MM.1S (cell line): ENCODE measurements at regions not wholly inside any gene's neighbourhood (a gene's known extent, or its start where the extent isn't known, plus 50 kb on each side); places are given as distances from the start of the nearest gene placed in this dataset.

Experiments
- EZH2 ChIP-seq: fragments of 300-600 bp; sonication (generic); optimal IDR thresholded peaks from 2 replicates; pipeline ENCODE3; 2017; ENCODE audit warnings: low read depth, mild to moderate bottlenecking, antibody characterized with exemption, low read length, mixed read lengths
- EZH2phosphoT487 ChIP-seq: fragments of 300-600 bp; sonication (generic); IDR thresholded peaks from 2 replicates; pipeline ENCODE4 v1.6.1; 2018; ENCODE audit warnings: antibody characterized with exemption, low read length
- TF ChIP-seq, protein P1 (sequence below): fragments of 300-600 bp; sonication (generic); IDR thresholded peaks from 2 replicates; pipeline ENCODE4 v1.5.1; 2016; ENCODE audit warnings: antibody characterized with exemption, low read length, mixed read lengths

DNA sequence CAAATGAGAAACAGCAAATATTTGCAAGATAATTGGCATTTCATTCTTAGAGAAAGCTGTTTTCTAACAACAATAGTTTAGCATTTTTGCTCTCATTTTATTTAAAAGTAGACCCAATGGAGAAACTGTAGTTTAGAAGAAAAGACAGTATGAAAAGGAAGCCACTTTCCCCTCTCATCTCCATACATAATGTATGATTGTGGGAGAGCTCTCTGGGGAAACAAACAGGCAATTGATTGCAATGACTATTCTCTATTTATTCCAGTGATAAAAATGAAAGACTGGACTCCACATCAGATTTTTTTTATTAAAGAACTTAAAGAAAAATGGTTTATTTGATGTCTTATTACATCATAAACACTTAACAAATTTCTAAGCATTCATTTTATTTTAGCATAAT lies 116.8 kb upstream of the SASH1 start:
- TF ChIP-seq, protein P1, sequence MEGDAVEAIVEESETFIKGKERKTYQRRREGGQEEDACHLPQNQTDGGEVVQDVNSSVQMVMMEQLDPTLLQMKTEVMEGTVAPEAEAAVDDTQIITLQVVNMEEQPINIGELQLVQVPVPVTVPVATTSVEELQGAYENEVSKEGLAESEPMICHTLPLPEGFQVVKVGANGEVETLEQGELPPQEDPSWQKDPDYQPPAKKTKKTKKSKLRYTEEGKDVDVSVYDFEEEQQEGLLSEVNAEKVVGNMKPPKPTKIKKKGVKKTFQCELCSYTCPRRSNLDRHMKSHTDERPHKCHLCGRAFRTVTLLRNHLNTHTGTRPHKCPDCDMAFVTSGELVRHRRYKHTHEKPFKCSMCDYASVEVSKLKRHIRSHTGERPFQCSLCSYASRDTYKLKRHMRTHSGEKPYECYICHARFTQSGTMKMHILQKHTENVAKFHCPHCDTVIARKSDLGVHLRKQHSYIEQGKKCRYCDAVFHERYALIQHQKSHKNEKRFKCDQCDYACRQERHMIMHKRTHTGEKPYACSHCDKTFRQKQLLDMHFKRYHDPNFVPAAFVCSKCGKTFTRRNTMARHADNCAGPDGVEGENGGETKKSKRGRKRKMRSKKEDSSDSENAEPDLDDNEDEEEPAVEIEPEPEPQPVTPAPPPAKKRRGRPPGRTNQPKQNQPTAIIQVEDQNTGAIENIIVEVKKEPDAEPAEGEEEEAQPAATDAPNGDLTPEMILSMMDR: no peak
- TF ChIP-seq EZH2phosphoT487 (no peak), EZH2 (no peak)
